DND-41 (cell line): ENCODE measurements at regions not wholly inside any gene's neighbourhood (a gene's known extent, or its start where the extent isn't known, plus 50 kb on each side); places are given as distances from the start of the nearest gene placed in this dataset.

Experiments
- ATAC-seq: fragments of 200-7000 bp; cut with Tn5 transposase; 3 replicates; pipeline ENCODE4 v1.9.1; 2021; ENCODE audit warnings: low read depth; ENCODE audit not compliant: insufficient read depth
- DNase-seq: peaks from one replicate; pipeline ENCODE4 v3.0.0-alpha.2; 2020
- H2AFZ ChIP-seq: 2 replicates; pipeline ENCODE4 v1.6.0; 2012; ENCODE audit warnings: low read depth, low read length
- H3K27ac ChIP-seq: 2 replicates; pipeline ENCODE4 v1.5.1; 2012; ENCODE audit warnings: low read length, inconsistent platforms
- H3K27me3 ChIP-seq: fragments of 200-600 bp; sonication (generic); 2 replicates; pipeline ENCODE4 v1.6.0; 2012; ENCODE audit warnings: low read length, mild to moderate bottlenecking, inconsistent platforms; ENCODE audit not compliant: insufficient read depth, poor library complexity
- H3K36me3 ChIP-seq: 2 replicates; pipeline ENCODE4 v1.5.1; 2012; ENCODE audit warnings: low read length, inconsistent platforms; ENCODE audit not compliant: insufficient read depth
- H3K4me1 ChIP-seq: 2 replicates; pipeline ENCODE4 v1.5.1; 2012; ENCODE audit warnings: mild to moderate bottlenecking, low read length; ENCODE audit not compliant: insufficient read depth
- H3K4me2 ChIP-seq: 2 replicates; pipeline ENCODE4 v1.6.0; 2012; ENCODE audit warnings: mild to moderate bottlenecking, moderate library complexity, low read length, inconsistent platforms; ENCODE audit not compliant: insufficient read depth
- H3K4me3 ChIP-seq, 2 experiments: fragments of 200-600 bp in 1 of 2; shearing (Covaris generic) in 1 of 2; 2 replicates each; pipeline ENCODE4 v1.5.1; 2012 to 2016; ENCODE audit warnings: inconsistent platforms in 2 of 2, low read length in 2 of 2, mild to moderate bottlenecking in 2 of 2, low read depth in 1 of 2, moderate library complexity in 1 of 2
- H3K79me2 ChIP-seq: 2 replicates; pipeline ENCODE4 v1.6.0; 2012; ENCODE audit warnings: low read length, inconsistent platforms; ENCODE audit not compliant: insufficient read depth
- H3K9ac ChIP-seq: 2 replicates; pipeline ENCODE4 v1.6.0; 2012; ENCODE audit warnings: low read depth, mild to moderate bottlenecking, inconsistent platforms, low read length, moderate library complexity
- H3K9me3 ChIP-seq: 2 replicates; pipeline ENCODE4 v1.5.1; 2012; ENCODE audit warnings: low read length, moderate library complexity, mild to moderate bottlenecking, inconsistent platforms; ENCODE audit not compliant: insufficient read depth, severe bottlenecking
- H4K20me1 ChIP-seq: 2 replicates; pipeline ENCODE4 v1.6.0; 2012; ENCODE audit warnings: low read length; ENCODE audit not compliant: insufficient read depth
- EZH2 ChIP-seq: IDR thresholded peaks from 3 replicates; pipeline ENCODE4 v1.6.1; 2012; ENCODE audit warnings: borderline replicate concordance, low read depth, mild to moderate bottlenecking, moderate library complexity, low read length, inconsistent platforms; ENCODE audit not compliant: severe bottlenecking
- TF ChIP-seq, protein P1 (sequence below): IDR thresholded peaks from 2 replicates; pipeline ENCODE4 v1.5.1; 2012; ENCODE audit warnings: borderline replicate concordance, low read length, moderate library complexity, mild to moderate bottlenecking; ENCODE audit not compliant: poor library complexity, severe bottlenecking; ENCODE audit errors: extremely low read depth

DNA sequence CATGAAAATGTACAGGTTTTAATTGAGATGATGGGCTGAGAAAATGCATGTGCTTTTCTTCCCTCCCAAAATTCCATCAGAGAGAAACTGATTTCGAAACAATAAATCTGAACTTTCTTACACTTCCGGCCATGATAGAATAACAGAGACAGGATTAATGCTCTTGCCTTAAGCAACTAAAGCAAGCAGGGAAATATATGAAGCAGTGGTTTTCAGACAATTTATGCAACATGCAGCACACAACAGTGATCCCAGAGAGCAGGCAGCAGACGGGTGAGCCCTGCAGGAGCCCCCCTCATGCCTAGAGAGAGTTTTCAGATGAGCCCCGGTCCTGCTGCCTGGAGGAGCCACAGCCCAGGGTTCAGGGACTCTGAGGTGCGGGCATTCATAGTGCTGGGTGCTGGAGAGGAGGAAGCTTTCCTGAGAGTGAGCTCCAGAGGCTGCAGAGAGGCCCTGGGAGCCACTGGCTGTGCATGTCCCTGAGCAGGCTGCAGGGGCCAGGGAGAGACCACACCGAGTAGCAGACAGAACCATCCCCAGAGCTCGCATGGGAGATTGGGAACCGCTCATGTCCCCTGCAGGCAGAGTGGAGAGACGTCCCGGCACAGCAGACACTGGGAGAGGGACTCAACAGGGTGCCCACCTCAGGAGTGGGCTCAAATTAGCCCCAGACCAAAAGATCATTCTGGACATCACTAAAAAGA, 143.5 kb downstream of the OLFM1 start:
- no peaks in the 10 kb centered on the region for H3K36me3 ChIP-seq
- H3K4me1 ChIP-seq = no peaks in the 10 kb centered on the region
- no peak overlapping the region for H3K4me3 ChIP-seq
- no peak for DNase-seq
- TF ChIP-seq, protein P1, sequence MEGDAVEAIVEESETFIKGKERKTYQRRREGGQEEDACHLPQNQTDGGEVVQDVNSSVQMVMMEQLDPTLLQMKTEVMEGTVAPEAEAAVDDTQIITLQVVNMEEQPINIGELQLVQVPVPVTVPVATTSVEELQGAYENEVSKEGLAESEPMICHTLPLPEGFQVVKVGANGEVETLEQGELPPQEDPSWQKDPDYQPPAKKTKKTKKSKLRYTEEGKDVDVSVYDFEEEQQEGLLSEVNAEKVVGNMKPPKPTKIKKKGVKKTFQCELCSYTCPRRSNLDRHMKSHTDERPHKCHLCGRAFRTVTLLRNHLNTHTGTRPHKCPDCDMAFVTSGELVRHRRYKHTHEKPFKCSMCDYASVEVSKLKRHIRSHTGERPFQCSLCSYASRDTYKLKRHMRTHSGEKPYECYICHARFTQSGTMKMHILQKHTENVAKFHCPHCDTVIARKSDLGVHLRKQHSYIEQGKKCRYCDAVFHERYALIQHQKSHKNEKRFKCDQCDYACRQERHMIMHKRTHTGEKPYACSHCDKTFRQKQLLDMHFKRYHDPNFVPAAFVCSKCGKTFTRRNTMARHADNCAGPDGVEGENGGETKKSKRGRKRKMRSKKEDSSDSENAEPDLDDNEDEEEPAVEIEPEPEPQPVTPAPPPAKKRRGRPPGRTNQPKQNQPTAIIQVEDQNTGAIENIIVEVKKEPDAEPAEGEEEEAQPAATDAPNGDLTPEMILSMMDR = no peak
- TF ChIP-seq EZH2 = no peak
- no peak overlapping the region for H3K27ac ChIP-seq
- peaks cover 4% of the 10 kb centered on the region for H3K9me3 ChIP-seq
- H3K9ac ChIP-seq = no peak overlapping the region
- no peak for ATAC-seq
- no peak overlapping the region for H3K4me2 ChIP-seq
- no peaks in the 10 kb centered on the region for H3K27me3 ChIP-seq
- no peaks in the 10 kb centered on the region for H4K20me1 ChIP-seq
- H2AFZ ChIP-seq = no peak overlapping the region
- H3K79me2 ChIP-seq = no peaks in the 10 kb centered on the region

DNA sequence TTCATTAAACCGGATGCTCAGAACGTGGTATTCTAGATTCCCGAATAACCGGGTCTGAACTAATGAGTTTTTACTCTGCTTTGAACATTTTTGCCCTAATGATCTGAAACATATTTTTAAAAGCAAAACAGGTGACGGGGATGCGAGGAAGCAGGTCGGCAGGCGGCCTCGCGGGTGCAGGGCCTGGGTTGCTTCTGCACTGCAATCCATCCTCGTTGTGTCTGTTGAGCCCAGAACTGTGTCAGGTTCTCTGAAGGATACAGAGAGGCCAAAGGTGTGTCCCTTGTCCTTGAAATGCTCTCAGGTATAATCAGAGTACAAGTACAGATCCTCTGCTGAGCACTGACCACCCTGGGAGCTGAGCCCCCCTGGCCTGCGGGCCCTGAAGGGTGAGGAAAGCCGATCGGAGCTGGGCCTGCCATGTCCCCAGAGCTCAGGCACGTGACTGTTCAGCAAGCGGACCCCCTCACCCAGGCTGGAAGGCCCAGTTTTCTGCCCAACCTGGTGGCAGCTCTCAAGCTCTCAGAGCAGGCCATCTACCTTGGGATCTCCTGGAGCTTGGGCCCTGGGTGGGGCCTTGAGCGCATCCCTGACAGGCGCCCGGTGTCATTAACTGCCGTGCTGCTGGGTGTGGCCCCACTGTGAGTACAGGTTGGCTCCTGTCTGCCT, 151.8 kb downstream of the OLFM1 start:
- H3K9me3 ChIP-seq = no peaks in the 10 kb centered on the region
- no peaks in the 10 kb centered on the region for H3K27me3 ChIP-seq
- H3K4me1 ChIP-seq = no peaks in the 10 kb centered on the region
- TF ChIP-seq EZH2 = no peak
- TF ChIP-seq, protein P1 = no peak
- ATAC-seq = no peak
- H3K4me2 ChIP-seq = no peak overlapping the region
- no peak overlapping the region for H3K4me3 ChIP-seq
- no peaks in the 10 kb centered on the region for H3K36me3 ChIP-seq
- no peak overlapping the region for H3K9ac ChIP-seq
- no peak overlapping the region for H3K27ac ChIP-seq
- no peaks in the 10 kb centered on the region; the same call in 1 of the 2 replicates for H4K20me1 ChIP-seq
- no peak for DNase-seq
- no peak overlapping the region for H2AFZ ChIP-seq
- no peaks in the 10 kb centered on the region for H3K79me2 ChIP-seq

DNA sequence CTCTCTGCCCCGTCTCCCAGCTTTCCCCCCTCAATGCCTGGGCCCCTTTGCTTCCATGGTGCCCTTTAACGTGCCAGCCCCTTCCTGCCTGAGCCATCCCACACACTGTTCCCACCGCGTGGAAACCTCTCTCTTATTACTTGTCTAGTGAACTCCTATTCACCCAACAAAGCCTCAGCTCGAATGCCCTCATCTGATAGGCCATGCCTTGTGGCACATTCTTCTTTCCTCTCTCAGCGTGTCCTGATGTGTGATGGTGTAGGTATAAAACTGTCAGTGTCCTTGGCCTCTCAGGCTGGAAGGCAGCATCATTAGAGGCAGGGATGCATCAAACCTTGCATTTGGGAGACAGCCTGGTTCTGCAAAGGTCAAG, 152.3 kb downstream of the OLFM1 start:
- Histone ChIP-seq H3K4me3 (no peak overlapping the region), H3K9ac (no peak overlapping the region), H3K27ac (no peak overlapping the region), H3K79me2 (no peaks in the 10 kb centered on the region), H3K27me3 (no peaks in the 10 kb centered on the region), H3K36me3 (no peaks in the 10 kb centered on the region), H3K4me2 (no peak overlapping the region), H3K9me3 (no peaks in the 10 kb centered on the region), H3K4me1 (no peaks in the 10 kb centered on the region), H4K20me1 (no peaks in the 10 kb centered on the region; the same call in 1 of the 2 replicates), H2AFZ (no peak overlapping the region)
- DNase-seq (no peak), ATAC-seq (no peak)
- no peak for TF ChIP-seq EZH2
- TF ChIP-seq, protein P1 = no peak
